HG03469 (cell line): ENCODE measurements at regions not wholly inside any gene's neighbourhood (a gene's known extent, or its start where the extent isn't known, plus 50 kb on each side); places are given as distances from the start of the nearest gene placed in this dataset.
"Not testable (repeated sequence)": the region's sequence is repeated elsewhere in the genome, so short reads cannot be mapped to it uniquely, and the experiment has no call there.

Experiments
- ATAC-seq: cut with Tn5 transposase; IDR thresholded peaks from one replicate; pipeline ENCODE4 v1.9.1; 2021; ENCODE audit warnings: mild to moderate bottlenecking, moderate library complexity, moderate number of reproducible peaks; ENCODE audit not compliant: unreplicated experiment

GRCh38 chr21:35169574-35169973 is 120.5 kb upstream of the RUNX1 start:
- no peak for ATAC-seq

GRCh38 chr21:35168735-35169134 is 119.6 kb upstream of the RUNX1 start:
- no peak for ATAC-seq

- no peak for ATAC-seq
Observed at GRCh38 chr21:35164971-35165483, 115.9 kb upstream of the RUNX1 start.

GRCh38 chr21:35164380-35164779 is 115.3 kb upstream of the RUNX1 start:
- ATAC-seq: no peak

GRCh38 chr21:35163411-35163810 is 114.3 kb upstream of the RUNX1 start:
- no peak for ATAC-seq

- ATAC-seq: no peak
Observed at GRCh38 chr21:35162831-35163230, 113.7 kb upstream of the RUNX1 start.

GRCh38 chr21:35159881-35160280 is 110.8 kb upstream of the RUNX1 start:
- no peak for ATAC-seq

- ATAC-seq: not testable (repeated sequence)
Observed at GRCh38 chr21:35157374-35157773, 108.3 kb upstream of the RUNX1 start.

GRCh38 chr21:35156293-35157278 is 107.5 kb upstream of the RUNX1 start:
- no peak for ATAC-seq

- no peak for ATAC-seq
Observed at GRCh38 chr21:35154788-35155187, 105.7 kb upstream of the RUNX1 start.

GRCh38 chr21:35153671-35154070 is 104.6 kb upstream of the RUNX1 start:
- ATAC-seq: no peak

- ATAC-seq: no peak
Observed at GRCh38 chr21:35150562-35151226, 101.6 kb upstream of the RUNX1 start.

GRCh38 chr21:35149698-35150097 is 100.6 kb upstream of the RUNX1 start:
- no peak for ATAC-seq

- ATAC-seq: no peak
Observed at GRCh38 chr21:35147439-35147838, 98.3 kb upstream of the RUNX1 start.

- no peak for ATAC-seq
Observed at GRCh38 chr21:35145626-35146233, 96.6 kb upstream of the RUNX1 start.

GRCh38 chr21:35144978-35145377 is 95.9 kb upstream of the RUNX1 start:
- no peak for ATAC-seq

- no peak for ATAC-seq
Observed at GRCh38 chr21:35142036-35142815, 93.1 kb upstream of the RUNX1 start.

GRCh38 chr21:35139382-35139715 is 90.2 kb upstream of the RUNX1 start:
- no peak for ATAC-seq

GRCh38 chr21:35138665-35139381 is 89.7 kb upstream of the RUNX1 start:
- no peak for ATAC-seq

GRCh38 chr21:35136586-35137219 is 87.6 kb upstream of the RUNX1 start:
- ATAC-seq: no peak
